Loucy (cell line): ENCODE measurements at regions not wholly inside any gene's neighbourhood (a gene's known extent, or its start where the extent isn't known, plus 50 kb on each side); places are given as distances from the start of the nearest gene placed in this dataset.

ENCODE experiments used
- CTCF ChIP-seq: fragments of 200-600 bp; sonication (generic); conservative IDR thresholded peaks from 2 replicates; pipeline ENCODE4 v1.5.1; 2014; ENCODE audit warnings: mild to moderate bottlenecking, antibody characterized with exemption, low read length
- EZH2phosphoT487 ChIP-seq: fragments of 200-600 bp; IDR thresholded peaks from 2 replicates; pipeline ENCODE4 v1.6.1; 2018; ENCODE audit warnings: antibody characterized with exemption, mild to moderate bottlenecking, moderate library complexity, borderline replicate concordance

GRCh38 chr9:110029429-110029955 lies 178.5 kb downstream of the C9orf152 start:
- TF ChIP-seq CTCF (no peak), EZH2phosphoT487 (no peak)
